Smooth muscle cell (in vitro differentiated cells): ENCODE measurements at regions not wholly inside any gene's neighbourhood (a gene's known extent, or its start where the extent isn't known, plus 50 kb on each side); places are given as distances from the start of the nearest gene placed in this dataset.

Experiments used
- DNase-seq: peaks from one replicate; lab custom pipeline; 2025; ENCODE audit not compliant: unreplicated experiment; lab: John Stamatoyannopoulos, UW
- H2AFZ ChIP-seq: fragments of 200-600 bp; sonication (generic); 2 replicates; pipeline ENCODE4 v1.6.0; 2016; ENCODE audit warnings: antibody characterized with exemption, low read depth, mild to moderate bottlenecking
- H3F3A ChIP-seq: fragments of 200-600 bp; sonication (generic); 2 replicates; pipeline ENCODE4 v1.6.0; 2017; ENCODE audit warnings: antibody characterized with exemption, low read depth
- H3K27ac ChIP-seq: fragments of 200-600 bp; sonication (generic); 2 replicates; pipeline ENCODE4 v1.5.1; 2016; ENCODE audit warnings: low read depth, mild to moderate bottlenecking
- H3K27me3 ChIP-seq: fragments of 200-600 bp; sonication (generic); 2 replicates; pipeline ENCODE4 v1.6.1; 2016; ENCODE audit warnings: low read depth, mild to moderate bottlenecking
- H3K36me3 ChIP-seq: fragments of 200-600 bp; sonication (generic); 2 replicates; pipeline ENCODE4 v1.5.1; 2016; ENCODE audit warnings: low read depth
- H3K4me1 ChIP-seq: fragments of 200-600 bp; sonication (generic); 2 replicates; pipeline ENCODE4 v1.5.1; 2016; ENCODE audit warnings: low read depth
- H3K4me2 ChIP-seq: fragments of 200-600 bp; sonication (generic); 2 replicates; pipeline ENCODE4 v1.6.0; 2016; ENCODE audit warnings: mild to moderate bottlenecking
- H3K4me3 ChIP-seq: fragments of 200-600 bp; sonication (generic); 2 replicates; pipeline ENCODE4 v1.5.1; 2016; ENCODE audit warnings: mild to moderate bottlenecking
- H3K79me2 ChIP-seq: fragments of 200-600 bp; sonication (generic); 2 replicates; pipeline ENCODE4 v1.6.0; 2016; ENCODE audit warnings: low read depth, mild to moderate bottlenecking
- H3K9ac ChIP-seq: fragments of 200-600 bp; sonication (generic); 2 replicates; pipeline ENCODE4 v1.6.0; 2016; ENCODE audit warnings: low read depth
- H3K9me3 ChIP-seq: fragments of 200-600 bp; sonication (generic); replicated peaks from 2 replicates; pipeline ENCODE4 v1.5.1; 2016; ENCODE audit warnings: low read depth
- H4K20me1 ChIP-seq: fragments of 200-600 bp; sonication (generic); 2 replicates; pipeline ENCODE4 v1.6.0; 2016; ENCODE audit warnings: low read depth
- WGBS: methylation state at CpG from one replicate; pipeline ENCODE4 v1.1.7; 2016; ENCODE audit warnings: low lambda C conversion rate; 5-methylcytosine and 5-hydroxymethylcytosine counted together
- TF ChIP-seq, protein P1 (sequence below): fragments of 200-600 bp; sonication (generic); IDR thresholded peaks from 2 replicates; pipeline ENCODE4 v1.5.1; 2017; ENCODE audit warnings: borderline replicate concordance, mild to moderate bottlenecking, antibody characterized with exemption; ENCODE audit not compliant: insufficient read depth, poor library complexity, severe bottlenecking

DNA sequence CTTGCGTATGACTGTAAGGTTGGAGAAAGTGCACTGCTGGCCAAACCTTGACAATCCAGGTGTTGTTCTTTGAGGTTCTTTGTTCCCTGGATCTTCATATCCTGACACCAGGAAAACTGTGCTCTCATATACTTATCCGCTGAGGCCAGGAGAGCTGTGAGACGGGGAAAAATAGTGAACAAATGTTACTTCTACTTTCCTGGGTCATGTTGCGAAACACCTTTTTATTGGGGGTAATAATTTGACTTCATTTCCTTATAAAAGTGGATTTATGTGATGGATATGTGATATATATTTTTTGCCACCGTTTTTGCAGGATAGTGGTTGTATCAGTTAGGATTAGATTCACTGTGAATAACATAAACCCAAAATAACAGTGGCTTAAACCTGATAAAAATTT lies 336.1 kb downstream of the OSR1 start:
- H3K4me2 ChIP-seq: peak overlapping the region; percentile 68
- H3K9me3 ChIP-seq: no peaks in the 10 kb centered on the region
- H2AFZ ChIP-seq: no peak overlapping the region
- H4K20me1 ChIP-seq: no peaks in the 10 kb centered on the region
- no peaks in the 10 kb centered on the region for H3K79me2 ChIP-seq
- H3K27me3 ChIP-seq: no peaks in the 10 kb centered on the region
- peaks cover 12% of the 10 kb centered on the region for H3F3A ChIP-seq
- peaks cover 19% of the 10 kb centered on the region for H3K4me1 ChIP-seq
- TF ChIP-seq, protein P1, sequence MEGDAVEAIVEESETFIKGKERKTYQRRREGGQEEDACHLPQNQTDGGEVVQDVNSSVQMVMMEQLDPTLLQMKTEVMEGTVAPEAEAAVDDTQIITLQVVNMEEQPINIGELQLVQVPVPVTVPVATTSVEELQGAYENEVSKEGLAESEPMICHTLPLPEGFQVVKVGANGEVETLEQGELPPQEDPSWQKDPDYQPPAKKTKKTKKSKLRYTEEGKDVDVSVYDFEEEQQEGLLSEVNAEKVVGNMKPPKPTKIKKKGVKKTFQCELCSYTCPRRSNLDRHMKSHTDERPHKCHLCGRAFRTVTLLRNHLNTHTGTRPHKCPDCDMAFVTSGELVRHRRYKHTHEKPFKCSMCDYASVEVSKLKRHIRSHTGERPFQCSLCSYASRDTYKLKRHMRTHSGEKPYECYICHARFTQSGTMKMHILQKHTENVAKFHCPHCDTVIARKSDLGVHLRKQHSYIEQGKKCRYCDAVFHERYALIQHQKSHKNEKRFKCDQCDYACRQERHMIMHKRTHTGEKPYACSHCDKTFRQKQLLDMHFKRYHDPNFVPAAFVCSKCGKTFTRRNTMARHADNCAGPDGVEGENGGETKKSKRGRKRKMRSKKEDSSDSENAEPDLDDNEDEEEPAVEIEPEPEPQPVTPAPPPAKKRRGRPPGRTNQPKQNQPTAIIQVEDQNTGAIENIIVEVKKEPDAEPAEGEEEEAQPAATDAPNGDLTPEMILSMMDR: no peak
- H3K36me3 ChIP-seq: no peaks in the 10 kb centered on the region
- peak overlapping the region; percentile 94 for H3K27ac ChIP-seq
- WGBS: 80% methylated on average over 5 of the region's 5 CpGs
- no peak for DNase-seq
- peak overlapping the region; percentile 7 for H3K9ac ChIP-seq
- no peak overlapping the region for H3K4me3 ChIP-seq

DNA sequence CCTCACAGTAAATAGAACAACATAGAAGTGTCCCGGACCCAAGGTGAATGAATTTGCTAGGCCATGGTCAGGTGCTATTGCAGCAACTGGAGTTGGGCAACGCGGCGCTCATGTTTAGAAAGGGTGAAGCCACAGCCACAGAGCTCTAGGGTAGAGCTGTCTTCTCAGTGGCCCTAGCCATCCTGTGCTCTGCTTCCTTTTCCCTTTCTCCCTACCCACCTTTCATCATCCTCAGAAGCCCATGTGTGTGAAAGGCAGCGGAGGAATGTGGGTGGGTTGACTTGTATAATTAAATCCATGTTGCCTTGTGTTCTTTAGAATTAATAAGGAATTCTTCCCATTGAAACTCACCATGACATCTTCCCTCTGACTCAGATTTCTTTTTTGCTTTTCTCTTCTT lies 336.7 kb downstream of the OSR1 start:
- Histone ChIP-seq H2AFZ (no peak overlapping the region), H3K79me2 (no peaks in the 10 kb centered on the region), H3K9ac (peak overlapping the region; percentile 70), H3K4me3 (no peak overlapping the region), H3K4me1 (peaks cover 19% of the 10 kb centered on the region), H3F3A (peaks cover 12% of the 10 kb centered on the region), H3K9me3 (no peaks in the 10 kb centered on the region), H3K27ac (peak overlapping the region; percentile 94), H4K20me1 (no peaks in the 10 kb centered on the region), H3K4me2 (peak overlapping the region; percentile 68), H3K36me3 (no peaks in the 10 kb centered on the region), H3K27me3 (no peaks in the 10 kb centered on the region)
- no peak for DNase-seq
- WGBS: 76% methylated on average over 5 of the region's 5 CpGs
- TF ChIP-seq, protein P1: no peak

DNA sequence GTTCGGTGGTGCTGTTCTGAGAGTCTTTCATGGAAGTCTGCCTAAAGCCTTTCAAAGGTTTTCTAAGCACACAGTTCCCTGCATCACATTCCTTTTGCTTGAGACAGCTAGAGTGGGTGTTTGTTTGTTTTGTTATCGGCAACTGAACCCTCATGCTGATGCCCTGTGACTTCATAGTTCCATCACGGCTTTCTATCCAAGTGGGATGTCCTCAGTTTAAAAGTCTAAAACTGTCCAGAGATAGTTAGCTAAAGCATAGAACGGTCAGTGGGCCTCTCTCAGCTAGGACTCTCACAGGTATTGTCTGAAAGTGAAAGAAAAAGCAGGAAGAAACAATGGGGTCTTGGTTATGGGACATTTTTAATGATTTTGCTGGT lies 337.3 kb downstream of the OSR1 start:
- no peaks in the 10 kb centered on the region for H3K79me2 ChIP-seq
- H3F3A ChIP-seq: peaks cover 12% of the 10 kb centered on the region
- no peak for DNase-seq
- peak overlapping the region; percentile 70 for H3K9ac ChIP-seq
- WGBS: 4% methylated on average over 4 of the region's 4 CpGs
- peaks cover 19% of the 10 kb centered on the region for H3K4me1 ChIP-seq
- H2AFZ ChIP-seq: no peak overlapping the region
- no peaks in the 10 kb centered on the region for H3K36me3 ChIP-seq
- no peaks in the 10 kb centered on the region for H3K9me3 ChIP-seq
- H3K4me2 ChIP-seq: peak overlapping the region; percentile 68
- H3K27ac ChIP-seq: peak overlapping the region; percentile 94
- H4K20me1 ChIP-seq: no peaks in the 10 kb centered on the region
- no peaks in the 10 kb centered on the region for H3K27me3 ChIP-seq
- TF ChIP-seq, protein P1: no peak
- no peak overlapping the region for H3K4me3 ChIP-seq
